ENCODE measurements at regions not wholly inside any gene's neighbourhood (a gene's known extent, or its start where the extent isn't known, plus 50 kb on each side); places are given as distances from the start of the nearest gene placed in this dataset.

DNA sequence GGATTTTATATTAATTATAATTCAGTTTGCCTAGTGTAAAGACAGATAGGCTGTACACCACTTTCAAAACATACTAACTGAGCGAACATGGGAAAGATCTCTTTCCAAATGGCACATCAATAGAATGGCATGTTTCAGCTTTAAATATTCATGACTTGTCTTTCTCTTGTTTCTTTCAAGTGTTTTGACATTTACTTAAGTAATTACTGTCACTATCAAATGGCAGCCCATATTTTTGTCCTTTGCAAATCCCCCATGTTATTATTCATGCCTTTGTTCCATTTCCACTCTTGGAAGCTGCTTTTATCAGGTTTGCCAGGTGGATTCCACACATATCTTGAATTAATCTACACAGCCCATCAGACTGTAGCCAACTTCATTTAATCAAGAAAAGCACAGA, 89.2 kb upstream of the GLRA2 start:
- no peak overlapping the region for H3K4ac ChIP-seq (ENCODE audit: low read depth, low read length)

More for the DNA sequence above, 89.2 kb upstream of the GLRA2 start:
- H3K4me3 Mint-ChIP-seq: no peak overlapping the region
- Histone ChIP-seq H3T11ph (ENCODE audit: low read length) (no peak overlapping the region), H4K5ac (ENCODE audit: insufficient read length, low read depth, low read length) (no peak overlapping the region), H3K23me2 (ENCODE audit: insufficient read length, low read depth, low read length, poor library complexity, severe bottlenecking) (no peaks in the 10 kb centered on the region), H3K18ac (ENCODE audit: insufficient read length, low read depth, low read length) (no peak overlapping the region), H2AFZ (ENCODE audit: low read length) (no peak overlapping the region), H3K27me3 (ENCODE audit: insufficient read depth, low read length) (no peaks in the 10 kb centered on the region), H3K56ac (ENCODE audit: insufficient read length, low read depth, low read length) (no peak overlapping the region), H3K79me2 (ENCODE audit: insufficient read depth, low read length) (no peaks in the 10 kb centered on the region), H3K4me1 (ENCODE audit: insufficient read depth, low read length) (no peaks in the 10 kb centered on the region), H2BK20ac (ENCODE audit: low read depth, low read length, poor library complexity, severe bottlenecking) (no peak overlapping the region), H3K79me1 (ENCODE audit: insufficient read depth, low read depth, low read length, poor library complexity, severe bottlenecking) (no peaks in the 10 kb centered on the region), H2BK120ac (ENCODE audit: low read depth, low read length, poor library complexity, severe bottlenecking) (no peak overlapping the region), H3K4me2 (ENCODE audit: insufficient read depth, insufficient read length, low read length) (no peak overlapping the region), H4K8ac (replicated peaks; ENCODE audit: insufficient read length, low read depth, low read length) (no peak overlapping the region), H3K9me3 (ENCODE audit: control insufficient read depth, low read depth, low read length) (no peaks in the 10 kb centered on the region), H4K20me1 (ENCODE audit: control insufficient read depth, insufficient read depth, insufficient read length) (no peaks in the 10 kb centered on the region), H2BK15ac (ENCODE audit: low read depth, low read length) (no peak overlapping the region), H4K91ac (ENCODE audit: insufficient read length, low read depth, low read length) (no peak overlapping the region), H3K27ac (ENCODE audit: insufficient read length, low read depth, low read length) (no peak overlapping the region), H2BK12ac (ENCODE audit: insufficient read length, low read depth, low read length) (no peak overlapping the region), H3K23ac (ENCODE audit: insufficient read length, low read depth, low read length) (no peak overlapping the region), H2AK5ac (ENCODE audit: insufficient read length, low read length) (no peak overlapping the region), H3K14ac (ENCODE audit: insufficient read depth, low read length) (no peak overlapping the region), H3K9ac (ENCODE audit: extremely low read depth, insufficient read length, low read length) (no peak overlapping the region), H2BK5ac (ENCODE audit: insufficient read length, low read length) (no peak overlapping the region)
- no peaks in the 10 kb centered on the region for H3K27me3 Mint-ChIP-seq (ENCODE audit: low read depth)
- DNase-seq: no peak
- no peaks in the 10 kb centered on the region for H3K4me1 Mint-ChIP-seq
- TF ChIP-seq, protein P1, sequence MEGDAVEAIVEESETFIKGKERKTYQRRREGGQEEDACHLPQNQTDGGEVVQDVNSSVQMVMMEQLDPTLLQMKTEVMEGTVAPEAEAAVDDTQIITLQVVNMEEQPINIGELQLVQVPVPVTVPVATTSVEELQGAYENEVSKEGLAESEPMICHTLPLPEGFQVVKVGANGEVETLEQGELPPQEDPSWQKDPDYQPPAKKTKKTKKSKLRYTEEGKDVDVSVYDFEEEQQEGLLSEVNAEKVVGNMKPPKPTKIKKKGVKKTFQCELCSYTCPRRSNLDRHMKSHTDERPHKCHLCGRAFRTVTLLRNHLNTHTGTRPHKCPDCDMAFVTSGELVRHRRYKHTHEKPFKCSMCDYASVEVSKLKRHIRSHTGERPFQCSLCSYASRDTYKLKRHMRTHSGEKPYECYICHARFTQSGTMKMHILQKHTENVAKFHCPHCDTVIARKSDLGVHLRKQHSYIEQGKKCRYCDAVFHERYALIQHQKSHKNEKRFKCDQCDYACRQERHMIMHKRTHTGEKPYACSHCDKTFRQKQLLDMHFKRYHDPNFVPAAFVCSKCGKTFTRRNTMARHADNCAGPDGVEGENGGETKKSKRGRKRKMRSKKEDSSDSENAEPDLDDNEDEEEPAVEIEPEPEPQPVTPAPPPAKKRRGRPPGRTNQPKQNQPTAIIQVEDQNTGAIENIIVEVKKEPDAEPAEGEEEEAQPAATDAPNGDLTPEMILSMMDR (conservative IDR thresholded peaks at IDR 0.05): no peak
- no peaks in the 10 kb centered on the region; a peak in 1 of 7 replicates for H3K36me3 Mint-ChIP-seq (ENCODE audit: insufficient read depth in 1 of 3, low read depth in 3 of 3)
- no CpG with 5 or more reads among the region's 1 CpG for WGBS (ENCODE audit: extremely low coverage, insufficient read length, low lambda C conversion rate)
- no peak overlapping the region for H3K27ac Mint-ChIP-seq
- H3K9me3 Mint-ChIP-seq: peaks cover 47 to 73% of the 10 kb centered on the region in 2 experiments
